ENCODE measurements at regions not wholly inside any gene's neighbourhood (a gene's known extent, or its start where the extent isn't known, plus 50 kb on each side); places are given as distances from the start of the nearest gene placed in this dataset.
"Not testable (repeated sequence)": the region's sequence is repeated elsewhere in the genome, so short reads cannot be mapped to it uniquely, and the experiment has no call there.

GRCh38 chr4:11817088-11817487 is 388.4 kb upstream of the HS3ST1 start:
- H3K27me3 ChIP-seq (replicated peaks in 2 of 5; ENCODE audit: control insufficient read depth in 4 of 5, insufficient read depth in 5 of 5, low read length in 4 of 5): no peaks in the 10 kb centered on the region
- no peak overlapping the region for H3K27ac ChIP-seq (ENCODE audit: insufficient read depth in 1 of 2, low read depth in 1 of 2, low read length in 2 of 2, poor library complexity in 1 of 2, severe bottlenecking in 2 of 2)
- CTCF ChIA-PET: no interaction called here
- no peaks in the 10 kb centered on the region for H3K36me3 ChIP-seq (ENCODE audit: control insufficient read depth in 4 of 4, insufficient read depth in 4 of 4, low read length in 3 of 4)
- DNase-seq: no peak
- POLR2A ChIA-PET: no interaction called here
- peaks cover 0 to 3% (median 0%) of the 10 kb centered on the region in 5 experiments for H3K9me3 ChIP-seq (ENCODE audit: control extremely low read depth in 1 of 5, control insufficient read depth in 4 of 5, insufficient read depth in 2 of 5, low read depth in 1 of 5, low read length in 4 of 5)
- H3K4me3 ChIP-seq (ENCODE audit: control insufficient read depth in 1 of 7, extremely low read depth in 1 of 7, insufficient read depth in 4 of 7, low read depth in 2 of 7, low read length in 6 of 7): no peak overlapping the region
- no peaks in the 10 kb centered on the region for H3K4me1 ChIP-seq (ENCODE audit: control extremely low read depth in 1 of 4, control insufficient read depth in 4 of 4, insufficient read depth in 4 of 4, low read length in 3 of 4)

GRCh38 chr4:11814758-11815157 is 386.1 kb upstream of the HS3ST1 start:
- Histone ChIP-seq H3K27ac (ENCODE audit: insufficient read depth in 1 of 2, low read depth in 1 of 2, low read length in 2 of 2, poor library complexity in 1 of 2, severe bottlenecking in 2 of 2) (no peak overlapping the region), H3K9me3 (ENCODE audit: control extremely low read depth in 1 of 5, control insufficient read depth in 4 of 5, insufficient read depth in 2 of 5, low read depth in 1 of 5, low read length in 4 of 5) (peaks cover 0 to 3% (median 0%) of the 10 kb centered on the region in 5 experiments), H3K36me3 (ENCODE audit: control insufficient read depth in 4 of 4, insufficient read depth in 4 of 4, low read length in 3 of 4) (no peaks in the 10 kb centered on the region), H3K4me3 (ENCODE audit: control insufficient read depth in 1 of 7, extremely low read depth in 1 of 7, insufficient read depth in 4 of 7, low read depth in 2 of 7, low read length in 6 of 7) (no peak overlapping the region), H3K4me1 (ENCODE audit: control extremely low read depth in 1 of 4, control insufficient read depth in 4 of 4, insufficient read depth in 4 of 4, low read length in 3 of 4) (no peaks in the 10 kb centered on the region), H3K27me3 (replicated peaks in 2 of 5; ENCODE audit: control insufficient read depth in 4 of 5, insufficient read depth in 5 of 5, low read length in 4 of 5) (no peaks in the 10 kb centered on the region)
- no peak for DNase-seq
- WGBS (ENCODE audit: insufficient coverage): 80% methylated on average over 1 of the region's 2 CpGs
- ChIA-PET POLR2A (no interaction called here), CTCF (no interaction called here)

GRCh38 chr4:11813951-11814446 is 385.3 kb upstream of the HS3ST1 start:
- no CpG with 5 or more reads among the region's 1 CpG for WGBS (ENCODE audit: insufficient coverage)
- Histone ChIP-seq H3K9me3 (ENCODE audit: control extremely low read depth in 1 of 5, control insufficient read depth in 4 of 5, insufficient read depth in 2 of 5, low read depth in 1 of 5, low read length in 4 of 5) (peaks cover 0 to 3% (median 0%) of the 10 kb centered on the region in 5 experiments), H3K27me3 (replicated peaks in 2 of 5; ENCODE audit: control insufficient read depth in 4 of 5, insufficient read depth in 5 of 5, low read length in 4 of 5) (no peaks in the 10 kb centered on the region), H3K36me3 (ENCODE audit: control insufficient read depth in 4 of 4, insufficient read depth in 4 of 4, low read length in 3 of 4) (no peaks in the 10 kb centered on the region), H3K4me1 (ENCODE audit: control extremely low read depth in 1 of 4, control insufficient read depth in 4 of 4, insufficient read depth in 4 of 4, low read length in 3 of 4) (no peaks in the 10 kb centered on the region), H3K27ac (ENCODE audit: insufficient read depth in 1 of 2, low read depth in 1 of 2, low read length in 2 of 2, poor library complexity in 1 of 2, severe bottlenecking in 2 of 2) (no peak overlapping the region), H3K4me3 (ENCODE audit: control insufficient read depth in 1 of 7, extremely low read depth in 1 of 7, insufficient read depth in 4 of 7, low read depth in 2 of 7, low read length in 6 of 7) (no peak overlapping the region)
- POLR2A ChIA-PET: no interaction called here
- no peak for DNase-seq
- CTCF ChIA-PET: interaction anchor here (0.5 kb wide), 1 partner anchor 618 kb away, joined by 3 read pairs; no protein-coding TSS in a partner anchor

- H3K36me3 ChIP-seq (ENCODE audit: control insufficient read depth in 4 of 4, insufficient read depth in 4 of 4, low read length in 3 of 4); H3K27me3 ChIP-seq (replicated peaks in 2 of 5; ENCODE audit: control insufficient read depth in 4 of 5, insufficient read depth in 5 of 5, low read length in 4 of 5); H3K9me3 ChIP-seq (ENCODE audit: control extremely low read depth in 1 of 5, control insufficient read depth in 4 of 5, insufficient read depth in 2 of 5, low read depth in 1 of 5, low read length in 4 of 5); H3K4me1 ChIP-seq (ENCODE audit: control extremely low read depth in 1 of 4, control insufficient read depth in 4 of 4, insufficient read depth in 4 of 4, low read length in 3 of 4); DNase-seq; H3K4me3 ChIP-seq (ENCODE audit: control insufficient read depth in 1 of 7, extremely low read depth in 1 of 7, insufficient read depth in 4 of 7, low read depth in 2 of 7, low read length in 6 of 7); POLR2A ChIA-PET; H3K27ac ChIP-seq (ENCODE audit: insufficient read depth in 1 of 2, low read depth in 1 of 2, low read length in 2 of 2, poor library complexity in 1 of 2, severe bottlenecking in 2 of 2): not testable (repeated sequence)
- 100% methylated on average over 2 of the region's 3 CpGs for WGBS (ENCODE audit: insufficient coverage)
- CTCF ChIA-PET: interaction anchor here (0.9 kb wide), 1 partner anchor 12 kb away, joined by 3 read pairs; no protein-coding TSS in a partner anchor
These were observed 382.8 kb upstream of the HS3ST1 start for GRCh38 chr4:11811521-11811920.

GRCh38 chr4:11805842-11806241 is 377.1 kb upstream of the HS3ST1 start:
- ChIA-PET CTCF (interaction anchor here (1.0 to 1.1 kb wide), 3 partner anchors 48 to 107 kb away, joined by 3 read pairs; no protein-coding TSS in a partner anchor), POLR2A (no interaction called here)
- Histone ChIP-seq H3K36me3 (ENCODE audit: control insufficient read depth in 4 of 4, insufficient read depth in 4 of 4, low read length in 3 of 4) (no peaks in the 10 kb centered on the region), H3K4me1 (ENCODE audit: control extremely low read depth in 1 of 4, control insufficient read depth in 4 of 4, insufficient read depth in 4 of 4, low read length in 3 of 4) (no peaks in the 10 kb centered on the region), H3K27me3 (replicated peaks in 2 of 5; ENCODE audit: control insufficient read depth in 4 of 5, insufficient read depth in 5 of 5, low read length in 4 of 5) (no peaks in the 10 kb centered on the region), H3K9me3 (ENCODE audit: control extremely low read depth in 1 of 5, control insufficient read depth in 4 of 5, insufficient read depth in 2 of 5, low read depth in 1 of 5, low read length in 4 of 5) (no peaks in the 10 kb centered on the region), H3K4me3 (ENCODE audit: control insufficient read depth in 1 of 7, extremely low read depth in 1 of 7, insufficient read depth in 4 of 7, low read depth in 2 of 7, low read length in 6 of 7) (no peak overlapping the region), H3K27ac (ENCODE audit: insufficient read depth in 1 of 2, low read depth in 1 of 2, low read length in 2 of 2, poor library complexity in 1 of 2, severe bottlenecking in 2 of 2) (no peak overlapping the region)
- DNase-seq: peak; percentile 53 to 75 (median 74)
- no CpG with 5 or more reads among the region's 1 CpG for WGBS (ENCODE audit: insufficient coverage)

- Histone ChIP-seq H3K36me3 (ENCODE audit: control insufficient read depth in 4 of 4, insufficient read depth in 4 of 4, low read length in 3 of 4) (no peaks in the 10 kb centered on the region), H3K27me3 (replicated peaks in 2 of 5; ENCODE audit: control insufficient read depth in 4 of 5, insufficient read depth in 5 of 5, low read length in 4 of 5) (no peaks in the 10 kb centered on the region), H3K27ac (ENCODE audit: insufficient read depth in 1 of 2, low read depth in 1 of 2, low read length in 2 of 2, poor library complexity in 1 of 2, severe bottlenecking in 2 of 2) (no peak overlapping the region), H3K4me1 (ENCODE audit: control extremely low read depth in 1 of 4, control insufficient read depth in 4 of 4, insufficient read depth in 4 of 4, low read length in 3 of 4) (no peaks in the 10 kb centered on the region), H3K4me3 (ENCODE audit: control insufficient read depth in 1 of 7, extremely low read depth in 1 of 7, insufficient read depth in 4 of 7, low read depth in 2 of 7, low read length in 6 of 7) (no peak overlapping the region), H3K9me3 (ENCODE audit: control extremely low read depth in 1 of 5, control insufficient read depth in 4 of 5, insufficient read depth in 2 of 5, low read depth in 1 of 5, low read length in 4 of 5) (no peaks in the 10 kb centered on the region)
- ChIA-PET POLR2A (no interaction called here), CTCF (no interaction called here)
- DNase-seq: peak; percentile 19 to 61 (median 48)
- no CpG with 5 or more reads among the region's 7 CpGs for WGBS (ENCODE audit: insufficient coverage)
These were observed 373.1 kb upstream of the HS3ST1 start for GRCh38 chr4:11801466-11802446.

- 100% methylated on average over 1 of the region's 1 CpG for WGBS (ENCODE audit: insufficient coverage)
- Histone ChIP-seq H3K27me3 (replicated peaks in 2 of 5; ENCODE audit: control insufficient read depth in 4 of 5, insufficient read depth in 5 of 5, low read length in 4 of 5) (no peaks in the 10 kb centered on the region), H3K9me3 (ENCODE audit: control extremely low read depth in 1 of 5, control insufficient read depth in 4 of 5, insufficient read depth in 2 of 5, low read depth in 1 of 5, low read length in 4 of 5) (no peaks in the 10 kb centered on the region), H3K4me1 (ENCODE audit: control extremely low read depth in 1 of 4, control insufficient read depth in 4 of 4, insufficient read depth in 4 of 4, low read length in 3 of 4) (no peaks in the 10 kb centered on the region), H3K4me3 (ENCODE audit: control insufficient read depth in 1 of 7, extremely low read depth in 1 of 7, insufficient read depth in 4 of 7, low read depth in 2 of 7, low read length in 6 of 7) (no peak overlapping the region), H3K36me3 (ENCODE audit: control insufficient read depth in 4 of 4, insufficient read depth in 4 of 4, low read length in 3 of 4) (no peaks in the 10 kb centered on the region), H3K27ac (ENCODE audit: insufficient read depth in 1 of 2, low read depth in 1 of 2, low read length in 2 of 2, poor library complexity in 1 of 2, severe bottlenecking in 2 of 2) (no peak overlapping the region)
- DNase-seq: no peak
- CTCF ChIA-PET: interaction anchor here (0.7 kb wide), 1 partner anchor 1133 kb away, joined by 3 read pairs; no protein-coding TSS in a partner anchor
- POLR2A ChIA-PET: no interaction called here
These were observed 370.5 kb upstream of the HS3ST1 start for GRCh38 chr4:11799196-11799595.
